ENCODE measurements at regions not wholly inside any gene's neighbourhood (a gene's known extent, or its start where the extent isn't known, plus 50 kb on each side); places are given as distances from the start of the nearest gene placed in this dataset.

GRCh38 chr5:54760182-54760935 is 225.0 kb downstream of the ESM1 start:
- Histone ChIP-seq H3K4me1 (peaks cover 3 to 15% (median 8%) of the 10 kb centered on the region in 4 donors), H3K9me3 (no peaks in the 10 kb centered on the region), H3K36me3 (no peaks in the 10 kb centered on the region), H3K4me3 (no peak overlapping the region), H3K27me3 (no peaks in the 10 kb centered on the region), H3K27ac (replicated peaks in 1 of 4) (no peak overlapping the region)
- intact Hi-C loops (cut with DNase I): no loop called here
- 84% methylated on average over 6 of the region's 6 CpGs for WGBS
- TF ChIP-seq POLR2AphosphoS5 (IDR thresholded peaks at IDR 0.05) (no peak), POLR2A (IDR thresholded peaks at IDR 0.05; ENCODE audit: low read depth) (no peak), EP300 (IDR thresholded peaks at IDR 0.05) (no peak), CTCF (IDR thresholded peaks at IDR 0.05) (no peak)
- DNase-seq (ENCODE audit: extremely low spot score): peak; percentile 79

GRCh38 chr5:54758038-54758437 is 227.4 kb downstream of the ESM1 start:
- no peaks in the 10 kb centered on the region for H3K9me3 ChIP-seq
- no peaks in the 10 kb centered on the region for H3K36me3 ChIP-seq
- intact Hi-C loops (cut with DNase I): no loop called here
- TF ChIP-seq EP300 (IDR thresholded peaks at IDR 0.05): no peak
- TF ChIP-seq CTCF (IDR thresholded peaks at IDR 0.05): no peak
- no peak for TF ChIP-seq POLR2A (IDR thresholded peaks at IDR 0.05; ENCODE audit: low read depth)
- TF ChIP-seq POLR2AphosphoS5 (IDR thresholded peaks at IDR 0.05): no peak
- no peak overlapping the region for H3K4me3 ChIP-seq
- H3K27ac ChIP-seq (replicated peaks in 1 of 4): no peak overlapping the region
- H3K27me3 ChIP-seq: no peaks in the 10 kb centered on the region
- DNase-seq (ENCODE audit: extremely low spot score): peak; percentile 47
- H3K4me1 ChIP-seq: peaks cover 3 to 15% (median 8%) of the 10 kb centered on the region in 4 donors
- 62% methylated on average over 4 of the region's 4 CpGs for WGBS

- intact Hi-C loops (cut with DNase I): no loop called here
- WGBS: 92% methylated on average over 3 of the region's 3 CpGs
- TF ChIP-seq POLR2A (IDR thresholded peaks at IDR 0.05; ENCODE audit: low read depth): no peak
- Histone ChIP-seq H3K27me3 (no peaks in the 10 kb centered on the region), H3K4me1 (peaks cover 3 to 15% (median 8%) of the 10 kb centered on the region in 4 donors), H3K4me3 (no peak overlapping the region), H3K27ac (replicated peaks in 1 of 4) (no peak overlapping the region), H3K36me3 (no peaks in the 10 kb centered on the region), H3K9me3 (no peaks in the 10 kb centered on the region)
- peak; percentile 45 for DNase-seq (ENCODE audit: extremely low spot score)
Observed at GRCh38 chr5:54757541-54757940, 227.9 kb downstream of the ESM1 start.

- TF ChIP-seq CTCF (IDR thresholded peaks at IDR 0.05) (no peak), POLR2A (IDR thresholded peaks at IDR 0.05; ENCODE audit: low read depth) (no peak), EP300 (IDR thresholded peaks at IDR 0.05) (no peak), POLR2AphosphoS5 (IDR thresholded peaks at IDR 0.05) (no peak)
Observed at GRCh38 chr5:54756796-54757402, 228.5 kb downstream of the ESM1 start.

GRCh38 chr5:54756301-54756700 is 229.1 kb downstream of the ESM1 start:
- 85% methylated on average over 4 of the region's 4 CpGs for WGBS
- Histone ChIP-seq H3K27me3 (no peaks in the 10 kb centered on the region), H3K27ac (replicated peaks in 1 of 4) (no peak overlapping the region), H3K36me3 (no peaks in the 10 kb centered on the region), H3K4me1 (peaks cover 2 to 7% (median 3%) of the 10 kb centered on the region in 4 donors), H3K9me3 (no peaks in the 10 kb centered on the region), H3K4me3 (no peak overlapping the region)
- DNase-seq (ENCODE audit: extremely low spot score): peak; percentile 50
- no peak for TF ChIP-seq CTCF (IDR thresholded peaks at IDR 0.05)
- no peak for TF ChIP-seq POLR2AphosphoS5 (IDR thresholded peaks at IDR 0.05)
- no peak for TF ChIP-seq EP300 (IDR thresholded peaks at IDR 0.05)
- TF ChIP-seq POLR2A (IDR thresholded peaks at IDR 0.05; ENCODE audit: low read depth): no peak
- intact Hi-C loops (cut with DNase I): no loop called here

More at GRCh38 chr5:54756796-54757402, 228.5 kb downstream of the ESM1 start:
- Histone ChIP-seq H3K36me3 (no peaks in the 10 kb centered on the region), H3K4me1 (peaks cover 3 to 12% (median 8%) of the 10 kb centered on the region in 4 donors), H3K9me3 (no peaks in the 10 kb centered on the region), H3K4me3 (no peak overlapping the region), H3K27ac (replicated peaks in 1 of 4) (no peak overlapping the region), H3K27me3 (no peaks in the 10 kb centered on the region)
- intact Hi-C loops (cut with DNase I): no loop called here
- peak; percentile 55 for DNase-seq (ENCODE audit: extremely low spot score)
- 93% methylated on average over 1 of the region's 1 CpG for WGBS

All from esophagus muscularis mucosa (tissue), 4 donors.